Left ventricle myocardium inferior (tissue), 1 donor: ENCODE measurements at regions not wholly inside any gene's neighbourhood (a gene's known extent, or its start where the extent isn't known, plus 50 kb on each side); places are given as distances from the start of the nearest gene placed in this dataset.

ENCODE experiments used
- DNase-seq: peaks from one replicate; pipeline ENCODE4 v3.0.0-alpha.2; 2020
- H3K27ac ChIP-seq: fragments of 200-600 bp; replicated peaks from 2 replicates; pipeline ENCODE4 v1.8.0; 2021
- H3K27me3 ChIP-seq: fragments of 200-600 bp; 2 replicates; pipeline ENCODE4 v1.8.0; 2021; ENCODE audit warnings: low read depth
- H3K36me3 ChIP-seq: fragments of 200-600 bp; 2 replicates; pipeline ENCODE4 v1.8.0; 2021
- H3K4me1 ChIP-seq: fragments of 200-600 bp; 2 replicates; pipeline ENCODE4 v1.8.0; 2021
- H3K4me3 ChIP-seq: fragments of 200-600 bp; 2 replicates; pipeline ENCODE4 v1.8.0; 2021; ENCODE audit warnings: mild to moderate bottlenecking, moderate library complexity
- H3K9me3 ChIP-seq: fragments of 200-600 bp; replicated peaks from 2 replicates; pipeline ENCODE4 v1.8.0; 2021
- CTCF ChIP-seq: fragments of 200-600 bp; IDR thresholded peaks from 2 replicates; pipeline ENCODE4 v1.8.0; 2021; ENCODE audit warnings: antibody characterized with exemption, mild to moderate bottlenecking, borderline replicate concordance
- intact Hi-C: fragments of 100-400 bp; cut with micrococcal nuclease; formaldehyde crosslinking; loops from one replicate; pipeline ENCODE4 v1.11.0; 2022
- donor health status: DM: no; HTN: yes; CAD: no; lungs with severe emphysema.

GRCh38 chr20:52098186-52098585, 93.4 kb downstream of the ZFP64 start:
- Histone ChIP-seq H3K27me3 (peaks cover 13% of the 10 kb centered on the region), H3K36me3 (peaks cover 7% of the 10 kb centered on the region), H3K4me1 (no peaks in the 10 kb centered on the region), H3K4me3 (no peak overlapping the region), H3K9me3 (no peaks in the 10 kb centered on the region), H3K27ac (no peak overlapping the region)
- no peak for TF ChIP-seq CTCF
- intact Hi-C loops = no loop called here
- DNase-seq = no peak

DNA sequence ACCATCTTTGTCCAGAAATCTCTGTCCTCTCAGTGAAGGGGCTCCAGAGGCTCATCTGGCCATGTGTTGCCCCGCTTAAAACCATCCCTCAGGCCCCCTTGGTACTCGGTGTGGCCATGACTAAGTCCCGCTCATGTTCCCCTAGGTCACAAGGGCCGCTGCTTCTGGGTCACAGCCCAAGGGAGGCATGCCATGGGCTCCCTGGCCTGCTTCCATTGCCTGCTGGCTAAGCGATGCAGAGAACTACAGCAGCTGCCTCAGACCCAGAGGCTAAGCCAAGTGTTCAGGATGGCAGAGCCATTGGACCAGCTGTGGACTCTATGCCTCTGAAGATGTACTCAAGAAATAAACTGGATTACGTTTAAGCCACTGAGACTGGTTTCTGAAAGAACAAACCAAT, 95.5 kb downstream of the ZFP64 start:
- peaks cover 7% of the 10 kb centered on the region for H3K36me3 ChIP-seq
- H3K4me3 ChIP-seq = no peak overlapping the region
- no peak overlapping the region for H3K27ac ChIP-seq
- H3K9me3 ChIP-seq = no peaks in the 10 kb centered on the region
- H3K4me1 ChIP-seq = no peaks in the 10 kb centered on the region
- no peak for TF ChIP-seq CTCF
- DNase-seq = peak; percentile 20
- H3K27me3 ChIP-seq = no peaks in the 10 kb centered on the region
- intact Hi-C loops = no loop called here

GRCh38 chr20:52094693-52095092, 96.9 kb downstream of the ZFP64 start:
- H3K4me3 ChIP-seq = no peak overlapping the region
- intact Hi-C loops = no loop called here
- no peaks in the 10 kb centered on the region for H3K4me1 ChIP-seq
- no peaks in the 10 kb centered on the region for H3K9me3 ChIP-seq
- H3K27me3 ChIP-seq = no peaks in the 10 kb centered on the region
- no peak overlapping the region for H3K27ac ChIP-seq
- H3K36me3 ChIP-seq = peaks cover 7% of the 10 kb centered on the region
- DNase-seq = no peak
- TF ChIP-seq CTCF = no peak

DNA sequence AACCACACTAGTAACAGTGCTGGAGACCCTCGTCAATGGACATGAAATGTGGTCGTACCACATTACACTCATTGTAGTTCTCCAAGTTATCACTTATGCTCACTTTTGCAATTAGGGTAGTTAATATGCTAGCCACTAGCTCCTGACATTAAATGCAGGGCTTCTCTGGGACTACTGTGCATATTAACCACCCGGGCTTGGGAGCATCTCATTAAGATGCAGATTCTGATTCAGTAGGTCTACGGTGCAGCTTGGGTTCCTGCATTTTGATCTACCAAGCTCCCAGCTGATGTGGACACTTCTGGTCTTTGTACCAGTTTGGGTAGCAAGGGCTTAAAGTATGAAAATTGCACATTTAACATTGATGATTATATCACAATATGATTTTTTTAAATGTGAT, 98.0 kb downstream of the ZFP64 start:
- DNase-seq = no peak
- H3K4me3 ChIP-seq = no peak overlapping the region
- H3K9me3 ChIP-seq = no peaks in the 10 kb centered on the region
- TF ChIP-seq CTCF = no peak
- no peaks in the 10 kb centered on the region for H3K27me3 ChIP-seq
- H3K4me1 ChIP-seq = no peaks in the 10 kb centered on the region
- H3K27ac ChIP-seq = no peak overlapping the region
- intact Hi-C loops = no loop called here
- peaks cover 7% of the 10 kb centered on the region for H3K36me3 ChIP-seq

DNA sequence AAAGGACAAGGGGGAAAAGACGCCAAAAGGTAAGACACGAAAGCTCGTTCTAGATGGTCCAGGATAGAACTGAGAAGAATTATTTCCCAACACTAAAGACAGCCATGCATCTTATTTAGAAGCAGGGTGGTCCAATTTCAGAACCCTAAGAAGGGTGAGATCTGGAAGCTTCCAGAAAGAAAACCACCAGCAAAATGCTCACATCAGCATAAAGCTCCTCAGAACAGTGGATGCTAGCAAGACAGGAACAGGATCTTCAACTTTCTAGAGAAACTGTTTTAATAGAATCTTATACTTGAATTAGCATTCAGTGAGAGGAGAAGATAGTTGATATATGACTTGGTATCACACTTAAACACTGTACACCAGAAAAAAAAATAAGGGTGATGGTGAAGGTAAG, 101.5 kb downstream of the ZFP64 start:
- no peak for TF ChIP-seq CTCF

DNA sequence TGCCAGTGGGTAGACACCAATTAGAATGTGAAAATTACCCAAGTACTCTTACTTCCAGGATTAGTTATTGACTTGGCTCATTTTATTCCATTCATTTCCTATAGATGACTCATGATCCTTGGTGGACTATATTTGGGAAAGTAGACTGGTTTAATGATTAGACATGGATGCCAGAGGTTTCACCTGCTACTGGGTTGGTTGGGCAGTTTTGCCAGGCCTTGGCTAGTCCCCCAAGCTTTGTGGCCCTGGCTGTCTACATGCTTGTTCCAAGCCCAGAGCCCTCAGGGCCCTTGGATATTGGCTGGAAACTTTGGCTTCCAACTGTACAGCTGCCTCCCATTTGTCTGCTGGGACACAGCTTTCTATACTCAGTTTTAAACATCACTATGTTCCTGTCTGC, 104.1 kb downstream of the ZFP64 start:
- TF ChIP-seq CTCF = no peak
- Histone ChIP-seq H3K9me3 (peaks cover 17% of the 10 kb centered on the region), H3K36me3 (peaks cover 31% of the 10 kb centered on the region), H3K27ac (no peak overlapping the region), H3K4me1 (no peaks in the 10 kb centered on the region), H3K27me3 (no peaks in the 10 kb centered on the region), H3K4me3 (no peak overlapping the region)
- intact Hi-C loops = loop anchor here (10.0 kb wide), 1 partner anchor 453 kb away; no protein-coding TSS in a partner anchor
- DNase-seq = no peak

More for the DNA sequence above, 101.5 kb downstream of the ZFP64 start:
- Histone ChIP-seq H3K36me3 (peaks cover 22% of the 10 kb centered on the region), H3K9me3 (peaks cover 17% of the 10 kb centered on the region), H3K27ac (no peak overlapping the region), H3K4me3 (no peak overlapping the region), H3K27me3 (no peaks in the 10 kb centered on the region), H3K4me1 (no peaks in the 10 kb centered on the region)
- intact Hi-C loops = no loop called here
- DNase-seq = no peak
